HL-60 (cell line): ENCODE measurements at regions not wholly inside any gene's neighbourhood (a gene's known extent, or its start where the extent isn't known, plus 50 kb on each side); places are given as distances from the start of the nearest gene placed in this dataset.

Source experiments
- DNase-seq, 2 experiments: peaks; one replicate each; pipeline ENCODE4 v3.0.0-alpha.2; 2010 to 2020; ENCODE audit warnings: low read depth in 1 of 2, low spot score in 1 of 2
- H3K27ac ChIP-seq: fragments of 250-450 bp; sonication (Bioruptor Pico); replicated peaks from 2 replicates; pipeline ENCODE4 v1.5.1; 2020; ENCODE audit warnings: mild to moderate bottlenecking, moderate library complexity
- H3K27me3 ChIP-seq: fragments of 250-450 bp; sonication (Bioruptor Pico); 2 replicates; pipeline ENCODE4 v1.5.1; 2021; ENCODE audit warnings: mild to moderate bottlenecking, moderate library complexity; ENCODE audit not compliant: insufficient read depth, poor library complexity, severe bottlenecking
- H3K4me3 ChIP-seq: replicated peaks from 2 replicates; pipeline ENCODE4 v1.5.1; 2011; ENCODE audit warnings: mild to moderate bottlenecking, control low read depth, low read length; ENCODE audit not compliant: insufficient read depth
- GABPA ChIP-seq: IDR thresholded peaks from 2 replicates; pipeline ENCODE4 v1.6.1; 2012; ENCODE audit warnings: low read depth
- POLR2AphosphoS5 ChIP-seq: IDR thresholded peaks from 2 replicates; pipeline ENCODE4 v1.6.1; 2012; ENCODE audit warnings: low read depth
- REST ChIP-seq: IDR thresholded peaks from 2 replicates; pipeline ENCODE4 v1.6.1; 2012; ENCODE audit warnings: low read depth; ENCODE audit not compliant: insufficient replicate concordance
- SPI1 ChIP-seq: IDR thresholded peaks from 2 replicates; pipeline ENCODE4 v1.6.1; 2012; ENCODE audit warnings: low read depth, mild to moderate bottlenecking, borderline replicate concordance
- TF ChIP-seq, protein P1 (sequence below): IDR thresholded peaks from one replicate; pipeline ENCODE4 v1.5.1; 2011; ENCODE audit warnings: low read length, control low read depth, inconsistent platforms; ENCODE audit not compliant: insufficient read depth

- TF ChIP-seq GABPA (no peak), POLR2AphosphoS5 (no peak), REST (no peak), SPI1 (no peak)
- TF ChIP-seq, protein P1, sequence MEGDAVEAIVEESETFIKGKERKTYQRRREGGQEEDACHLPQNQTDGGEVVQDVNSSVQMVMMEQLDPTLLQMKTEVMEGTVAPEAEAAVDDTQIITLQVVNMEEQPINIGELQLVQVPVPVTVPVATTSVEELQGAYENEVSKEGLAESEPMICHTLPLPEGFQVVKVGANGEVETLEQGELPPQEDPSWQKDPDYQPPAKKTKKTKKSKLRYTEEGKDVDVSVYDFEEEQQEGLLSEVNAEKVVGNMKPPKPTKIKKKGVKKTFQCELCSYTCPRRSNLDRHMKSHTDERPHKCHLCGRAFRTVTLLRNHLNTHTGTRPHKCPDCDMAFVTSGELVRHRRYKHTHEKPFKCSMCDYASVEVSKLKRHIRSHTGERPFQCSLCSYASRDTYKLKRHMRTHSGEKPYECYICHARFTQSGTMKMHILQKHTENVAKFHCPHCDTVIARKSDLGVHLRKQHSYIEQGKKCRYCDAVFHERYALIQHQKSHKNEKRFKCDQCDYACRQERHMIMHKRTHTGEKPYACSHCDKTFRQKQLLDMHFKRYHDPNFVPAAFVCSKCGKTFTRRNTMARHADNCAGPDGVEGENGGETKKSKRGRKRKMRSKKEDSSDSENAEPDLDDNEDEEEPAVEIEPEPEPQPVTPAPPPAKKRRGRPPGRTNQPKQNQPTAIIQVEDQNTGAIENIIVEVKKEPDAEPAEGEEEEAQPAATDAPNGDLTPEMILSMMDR = no peak
- H3K27ac ChIP-seq = no peak overlapping the region
- H3K4me3 ChIP-seq = no peak overlapping the region
- DNase-seq = no peak
- H3K27me3 ChIP-seq = no peaks in the 10 kb centered on the region
Measured at GRCh38 chr2:162912787-162913186, 74.2 kb upstream of the KCNH7 start.

DNA sequence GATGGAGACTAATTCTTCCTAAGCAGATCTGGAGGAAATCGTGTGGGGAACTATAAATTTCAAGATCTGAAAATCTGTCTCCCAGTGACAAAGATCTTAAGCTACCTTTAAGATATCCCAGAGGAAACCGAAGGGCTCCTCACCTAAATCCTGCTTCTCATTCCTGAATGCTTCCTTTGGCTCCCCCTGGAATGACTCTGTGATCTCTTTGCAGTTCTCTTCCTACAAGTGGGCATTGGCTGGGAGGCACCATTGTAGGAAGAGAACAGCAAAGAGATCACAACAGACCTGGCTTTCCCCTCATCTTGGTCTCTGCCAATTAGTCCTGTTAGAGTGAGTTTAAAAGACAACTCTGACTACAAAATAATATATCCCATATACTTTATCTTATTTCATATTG, 70.0 kb upstream of the KCNH7 start:
- TF ChIP-seq GABPA (no peak), REST (no peak), SPI1 (no peak), POLR2AphosphoS5 (no peak)
- TF ChIP-seq, protein P1 = no peak
- DNase-seq = no peak
- H3K4me3 ChIP-seq = no peak overlapping the region

DNA sequence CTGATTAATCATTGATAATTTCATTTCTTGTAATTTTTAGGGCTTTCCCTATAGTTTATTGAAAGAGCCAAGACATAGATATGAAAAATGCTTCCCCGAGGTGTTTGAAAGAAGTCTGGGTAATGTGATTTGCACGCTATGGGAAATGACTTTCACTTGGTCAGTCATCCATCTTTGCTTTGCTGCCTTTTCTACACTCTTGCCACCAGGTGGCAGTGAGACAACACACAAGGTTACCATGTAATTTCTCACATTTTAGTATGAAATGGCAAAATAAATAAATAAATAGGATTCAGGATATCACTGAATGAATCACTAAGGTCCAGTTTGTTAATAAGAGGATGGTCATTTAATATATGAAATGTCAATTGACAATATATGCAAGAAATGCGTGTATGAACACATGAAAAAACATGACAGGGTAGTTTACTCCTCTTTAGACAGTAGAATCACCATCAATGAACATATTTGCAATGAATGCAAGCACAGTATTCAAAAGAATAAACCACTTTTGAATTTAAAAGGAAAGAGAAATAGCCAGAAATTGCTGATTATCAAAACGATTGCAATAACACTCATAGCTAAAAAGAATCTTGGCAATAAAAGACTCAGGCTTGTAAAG, 52.2 kb upstream of the KCNH7 start:
- Histone ChIP-seq H3K27me3 (no peaks in the 10 kb centered on the region), H3K4me3 (no peak overlapping the region), H3K27ac (no peak overlapping the region)
- no peak for TF ChIP-seq POLR2AphosphoS5
- TF ChIP-seq, protein P1 = peak; percentile 70
- peak; percentile 23 to 45 for DNase-seq

More for the DNA sequence above, 70.0 kb upstream of the KCNH7 start:
- H3K27me3 ChIP-seq = no peaks in the 10 kb centered on the region
- no peak overlapping the region for H3K27ac ChIP-seq

DNA sequence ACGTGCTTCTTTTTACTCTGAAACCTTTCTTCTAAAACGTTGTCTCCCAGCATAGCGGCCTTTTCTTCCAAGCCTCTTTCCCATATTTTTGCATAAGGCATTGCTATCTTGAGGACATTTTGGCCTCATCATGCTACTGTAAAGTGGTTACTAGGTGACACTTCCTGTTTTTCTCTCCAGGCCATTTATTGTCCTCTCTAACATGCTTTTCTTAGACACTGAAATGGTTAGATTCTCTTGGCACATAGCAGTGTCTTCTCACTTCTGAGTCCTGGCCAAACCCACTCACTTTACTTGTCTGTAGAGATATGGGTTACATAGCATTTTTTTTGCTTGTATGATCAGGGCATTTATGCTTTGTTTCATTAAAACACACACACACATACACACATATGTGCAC, 50.1 kb upstream of the KCNH7 start:
- H3K27me3 ChIP-seq = no peaks in the 10 kb centered on the region
- H3K4me3 ChIP-seq = no peak overlapping the region
- H3K27ac ChIP-seq = no peak overlapping the region
- DNase-seq = no peak
- no peak for TF ChIP-seq GABPA
- TF ChIP-seq, protein P1 = no peak
- TF ChIP-seq SPI1 = peak; percentile 85
